ENCODE measurements at regions not wholly inside any gene's neighbourhood (a gene's known extent, or its start where the extent isn't known, plus 50 kb on each side); places are given as distances from the start of the nearest gene placed in this dataset.

GRCh38 chr14:58751788-58752187 lies 114.0 kb downstream of the DACT1 start:
- ChIA-PET POLR2A (no interaction called here), CTCF (interaction anchor here (0.6 to 1.1 kb wide), 2 partner anchors 130 to 517 kb away, joined by 3 to 4 read pairs; no protein-coding TSS in a partner anchor)
- no peaks in the 10 kb centered on the region for H4K20me1 ChIP-seq (ENCODE audit: insufficient read depth)
- no peaks in the 10 kb centered on the region for H3K79me2 ChIP-seq (ENCODE audit: insufficient read depth)
- no peak overlapping the region for H3K27ac ChIP-seq (ENCODE audit: low read depth in 2 of 2, low read length in 1 of 2)
- 80% methylated on average over 5 of the region's 5 CpGs for WGBS (ENCODE audit: low lambda C conversion rate)
- H3F3A ChIP-seq (replicated peaks; ENCODE audit: insufficient read depth): peaks cover 21% of the 10 kb centered on the region
- peaks cover 0 to 2% of the 10 kb centered on the region in 2 experiments; a peak in 2 of 4 replicates for H3K4me1 ChIP-seq (ENCODE audit: control insufficient read depth in 1 of 2, insufficient read depth in 2 of 2, low read depth in 1 of 2, low read length in 1 of 2)
- no peak overlapping the region for H3K4me3 ChIP-seq (ENCODE audit: low read depth in 2 of 2, low read length in 1 of 2)
- H2AFZ ChIP-seq (ENCODE audit: low read depth): no peak overlapping the region
- no peaks in the 10 kb centered on the region for H3K36me3 ChIP-seq (replicated peaks in 1 of 2; ENCODE audit: control insufficient read depth in 1 of 2, insufficient read depth in 2 of 2, low read length in 1 of 2)
- no peak overlapping the region for H3K4me2 ChIP-seq
- no peaks in the 10 kb centered on the region for H3K27me3 ChIP-seq (ENCODE audit: insufficient read depth)
- no peak for TF ChIP-seq RCOR1 (IDR thresholded peaks at IDR 0.05; ENCODE audit: low read length)
- TF ChIP-seq YY1 (IDR thresholded peaks at IDR 0.05; ENCODE audit: low read depth): no peak
- no peak for TF ChIP-seq CHD2 (IDR thresholded peaks at IDR 0.05; ENCODE audit: low read length, partially characterized antibody)
- TF ChIP-seq RAD21 (IDR thresholded peaks at IDR 0.05; ENCODE audit: low read length): no peak
- no peak for TF ChIP-seq TEAD4 (IDR thresholded peaks at IDR 0.05; ENCODE audit: borderline replicate concordance, insufficient read depth)
- TF ChIP-seq SIN3A (IDR thresholded peaks at IDR 0.05; ENCODE audit: borderline replicate concordance, low read depth, low read length): no peak
- TF ChIP-seq TCF12 (IDR thresholded peaks at IDR 0.05): no peak
- TF ChIP-seq ELF1 (IDR thresholded peaks at IDR 0.05): no peak
- no peaks in the 10 kb centered on the region for H3K9me2 ChIP-seq
- H3K9ac ChIP-seq: no peak overlapping the region
- no peak for DNase-seq
- H3K9me3 ChIP-seq: no peaks in the 10 kb centered on the region

GRCh38 chr14:58752289-58752688 lies 114.5 kb downstream of the DACT1 start:
- Histone ChIP-seq H3K9me2 (no peaks in the 10 kb centered on the region), H3K4me2 (no peak overlapping the region), H3K27me3 (ENCODE audit: insufficient read depth) (no peaks in the 10 kb centered on the region), H3K79me2 (ENCODE audit: insufficient read depth) (no peaks in the 10 kb centered on the region), H4K20me1 (ENCODE audit: insufficient read depth) (no peaks in the 10 kb centered on the region), H3F3A (replicated peaks; ENCODE audit: insufficient read depth) (peaks cover 18% of the 10 kb centered on the region), H3K4me3 (ENCODE audit: low read depth in 2 of 2, low read length in 1 of 2) (no peak overlapping the region), H3K9ac (no peak overlapping the region), H2AFZ (ENCODE audit: low read depth) (no peak overlapping the region), H3K36me3 (replicated peaks in 1 of 2; ENCODE audit: control insufficient read depth in 1 of 2, insufficient read depth in 2 of 2, low read length in 1 of 2) (no peaks in the 10 kb centered on the region), H3K9me3 (no peaks in the 10 kb centered on the region), H3K27ac (ENCODE audit: low read depth in 2 of 2, low read length in 1 of 2) (no peak overlapping the region), H3K4me1 (ENCODE audit: control insufficient read depth in 1 of 2, insufficient read depth in 2 of 2, low read depth in 1 of 2, low read length in 1 of 2) (peaks cover 0 to 2% of the 10 kb centered on the region in 2 experiments; a peak in 1 of 4 replicates)
- DNase-seq: no peak
- POLR2A ChIA-PET: no interaction called here
- WGBS (ENCODE audit: low lambda C conversion rate): 88% methylated on average over 4 of the region's 4 CpGs
- CTCF ChIA-PET: interaction anchor here (0.8 kb wide), 1 partner anchor 9 kb away, joined by 3 read pairs; no protein-coding TSS in a partner anchor
- TF ChIP-seq RFX5 (IDR thresholded peaks at IDR 0.05; ENCODE audit: low read length): no peak
- no peak for TF ChIP-seq MXI1 (IDR thresholded peaks at IDR 0.05; ENCODE audit: low read depth, low read length)
- no peak for TF ChIP-seq USF1 (IDR thresholded peaks at IDR 0.05; ENCODE audit: borderline replicate concordance, low read depth)
- TF ChIP-seq GATA2 (CRISPR knock-in tag; IDR thresholded peaks at IDR 0.05): no peak
- TF ChIP-seq ZBTB33 (IDR thresholded peaks at IDR 0.05; ENCODE audit: borderline replicate concordance, low read depth): no peak
- TF ChIP-seq TAF1 (IDR thresholded peaks at IDR 0.05; ENCODE audit: borderline replicate concordance, low read depth, low read length): no peak
- no peak for TF ChIP-seq MAX (IDR thresholded peaks at IDR 0.05; ENCODE audit: low read depth)
- no peak for TF ChIP-seq REST (IDR thresholded peaks at IDR 0.05; ENCODE audit: low read depth, low read length)
- TF ChIP-seq IRF3 (IDR thresholded peaks at IDR 0.05; ENCODE audit: low read depth, low read length): no peak
- no peak for TF ChIP-seq MEF2A (IDR thresholded peaks at IDR 0.05; ENCODE audit: borderline replicate concordance, low read depth)
- TF ChIP-seq TEAD4 (IDR thresholded peaks at IDR 0.05; ENCODE audit: borderline replicate concordance, insufficient read depth): no peak
- no peak for TF ChIP-seq EP300 (IDR thresholded peaks at IDR 0.05; ENCODE audit: borderline replicate concordance in 1 of 2, low read depth in 1 of 2, low read length in 1 of 2)
- no peak for TF ChIP-seq CHD2 (IDR thresholded peaks at IDR 0.05; ENCODE audit: low read length, partially characterized antibody)
- no peak for TF ChIP-seq ELF1 (IDR thresholded peaks at IDR 0.05)
- no peak for TF ChIP-seq FOXJ3 (CRISPR knock-in tag; IDR thresholded peaks at IDR 0.05)
- TF ChIP-seq POLR2AphosphoS5 (IDR thresholded peaks at IDR 0.05; ENCODE audit: low read depth, low read length): no peak
- TF ChIP-seq FOXM1 (IDR thresholded peaks at IDR 0.05; ENCODE audit: low read depth): no peak
